K562 (cell line): ENCODE measurements at regions not wholly inside any gene's neighbourhood (a gene's known extent, or its start where the extent isn't known, plus 50 kb on each side); places are given as distances from the start of the nearest gene placed in this dataset.
A peak's percentile ranks its signal among the peaks of the same experiment; 100 is the strongest.

Experiments
- CBX5 ChIP-seq: IDR thresholded peaks from 2 replicates; pipeline ENCODE4 v1.6.1; 2014; ENCODE audit warnings: low read depth, borderline replicate concordance
- CREM ChIP-seq: IDR thresholded peaks from 2 replicates; pipeline ENCODE4 v1.6.1; 2014; ENCODE audit warnings: antibody characterized with exemption, low read depth
- DEAF1 ChIP-seq: fragments of 450-650 bp; formaldehyde crosslinking; IDR thresholded peaks from 2 replicates; pipeline ENCODE4 v1.4.0; 2020; ENCODE audit warnings: mild to moderate bottlenecking, moderate library complexity
- ILK ChIP-seq: fragments of 450-650 bp; IDR thresholded peaks from 2 replicates; pipeline ENCODE4 v1.6.1; 2016; ENCODE audit warnings: missing genetic modification characterization, low read depth, mild to moderate bottlenecking, missing compliant biosample characterization, moderate library complexity, borderline replicate concordance
- MAFF ChIP-seq: IDR thresholded peaks from 2 replicates; pipeline ENCODE4 v1.6.1; 2012; ENCODE audit warnings: low read length, improper control_type of control experiment
- MGA ChIP-seq: fragments of 450-650 bp; IDR thresholded peaks from 2 replicates; pipeline ENCODE4 v1.6.1; 2016; ENCODE audit warnings: mild to moderate bottlenecking, moderate library complexity
- RBFOX2 ChIP-seq: fragments of 200-400 bp; formaldehyde crosslinking; IDR thresholded peaks from 2 replicates; pipeline ENCODE4 v1.6.1; 2017; ENCODE audit warnings: low read depth, mild to moderate bottlenecking, low read length, moderate library complexity
- SRF ChIP-seq, 2 experiments: fragments of 250-450, 450-650 bp in 1 of 2; sonication (Bioruptor Pico) in 1 of 2; sonication (generic) in 1 of 2; formaldehyde crosslinking; IDR thresholded peaks; 2 replicates each; pipeline versions ENCODE4 v1.5.0 to v1.5.1; 2020 to 2022; ENCODE audit warnings: mild to moderate bottlenecking in 1 of 2, missing genetic modification reagents in 1 of 2
- ZKSCAN8 ChIP-seq: fragments of 200-800 bp; sonication (Bioruptor generic); IDR thresholded peaks from 2 replicates; pipeline ENCODE4 v1.6.1; 2016; ENCODE audit warnings: missing genetic modification characterization, missing compliant biosample characterization
- ZNF12 ChIP-seq: sonication (generic); formaldehyde crosslinking; IDR thresholded peaks from 2 replicates; pipeline ENCODE4 v1.4.0; 2020; ENCODE audit warnings: mild to moderate bottlenecking, missing genetic modification reagents
- ZNF274 ChIP-seq: IDR thresholded peaks from 2 replicates; pipeline ENCODE4 v1.6.1; 2011; ENCODE audit warnings: low read depth, mild to moderate bottlenecking, low read length, moderate library complexity, borderline replicate concordance
- ZNF324 ChIP-seq: fragments of 250-450 bp; sonication (Bioruptor Pico); IDR thresholded peaks from 2 replicates; pipeline ENCODE4 v1.4.0; 2020; ENCODE audit warnings: mild to moderate bottlenecking
- ZSCAN32 ChIP-seq: fragments of 450-650 bp; formaldehyde crosslinking; IDR thresholded peaks from 2 replicates; pipeline ENCODE4 v1.4.0; 2020; ENCODE audit warnings: mild to moderate bottlenecking, moderate library complexity
- TF ChIP-seq, protein P1 (sequence below): fragments of 450-650 bp; conservative IDR thresholded peaks from 2 replicates; pipeline ENCODE4 v1.6.1; 2016; ENCODE audit warnings: missing genetic modification characterization, low read depth, mild to moderate bottlenecking, control low read depth, missing compliant biosample characterization

DNA sequence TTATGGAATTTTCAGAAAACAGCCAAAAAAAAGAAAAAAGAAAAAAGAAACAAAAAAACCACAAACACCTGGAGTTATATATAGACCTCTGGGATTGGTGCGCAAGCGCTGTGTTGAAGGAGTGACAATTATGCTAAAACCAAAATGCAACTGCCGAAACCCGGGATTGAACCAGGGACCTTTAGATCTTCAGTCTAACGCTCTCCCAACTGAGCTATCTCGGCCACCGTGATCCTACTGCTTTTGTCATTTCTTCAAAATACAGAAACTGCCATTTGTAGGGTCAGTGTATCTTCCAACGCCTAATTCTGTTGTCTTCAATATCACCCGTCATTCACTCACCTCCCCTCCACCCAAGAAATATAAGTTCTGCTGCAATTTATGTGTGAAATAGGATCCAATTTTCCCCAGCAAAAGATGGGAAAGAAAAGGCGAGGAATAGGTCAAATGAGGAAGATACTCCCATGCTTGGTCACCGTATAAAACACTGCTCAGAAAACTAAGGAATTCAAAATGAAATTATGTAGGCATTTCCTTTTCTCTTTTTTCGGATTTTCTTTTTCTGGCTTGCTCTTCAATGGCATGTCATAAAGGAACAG lies 116.0 kb downstream of the TRIM27 start (continued):
- no peak for TF ChIP-seq MGA
- no peak for TF ChIP-seq ZNF324
- TF ChIP-seq ZKSCAN8 (CRISPR knock-in tag), result no peak
- TF ChIP-seq MAFF, result no peak
- no peak; a peak in 1 of 4 replicates for TF ChIP-seq SRF (CRISPR knock-in tag; IDR thresholded peaks at IDR 0.05)
- peak; percentile 64; the same call in 1 of the 2 replicates for TF ChIP-seq ZNF274
- TF ChIP-seq CBX5, result no peak
- TF ChIP-seq ZNF12 (CRISPR knock-in tag), result no peak
- no peak for TF ChIP-seq RBFOX2
- TF ChIP-seq ILK (tag), result no peak
- no peak for TF ChIP-seq ZSCAN32 (CRISPR knock-in tag)
- peak; percentile 74; the same call in 1 of the 2 replicates for TF ChIP-seq CREM
- TF ChIP-seq, protein P1, sequence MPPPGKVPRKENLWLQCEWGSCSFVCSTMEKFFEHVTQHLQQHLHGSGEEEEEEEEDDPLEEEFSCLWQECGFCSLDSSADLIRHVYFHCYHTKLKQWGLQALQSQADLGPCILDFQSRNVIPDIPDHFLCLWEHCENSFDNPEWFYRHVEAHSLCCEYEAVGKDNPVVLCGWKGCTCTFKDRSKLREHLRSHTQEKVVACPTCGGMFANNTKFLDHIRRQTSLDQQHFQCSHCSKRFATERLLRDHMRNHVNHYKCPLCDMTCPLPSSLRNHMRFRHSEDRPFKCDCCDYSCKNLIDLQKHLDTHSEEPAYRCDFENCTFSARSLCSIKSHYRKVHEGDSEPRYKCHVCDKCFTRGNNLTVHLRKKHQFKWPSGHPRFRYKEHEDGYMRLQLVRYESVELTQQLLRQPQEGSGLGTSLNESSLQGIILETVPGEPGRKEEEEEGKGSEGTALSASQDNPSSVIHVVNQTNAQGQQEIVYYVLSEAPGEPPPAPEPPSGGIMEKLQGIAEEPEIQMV (tag), result no peak
- peak; percentile 4; the same call in 1 of the 2 replicates for TF ChIP-seq DEAF1 (CRISPR knock-in tag)
